Endothelial cell of umbilical vein (primary cell): ENCODE measurements at regions not wholly inside any gene's neighbourhood (a gene's known extent, or its start where the extent isn't known, plus 50 kb on each side); places are given as distances from the start of the nearest gene placed in this dataset.

Experiments used
- BruUV-seq: library from RNA; stranded (reverse); fragments of 400-500 nt; replicated peaks from 2 replicates; lab custom pipeline; 2021; lab: Mats Ljungman, UMichigan
- CTCF ChIA-PET: fragments of 300-600, 350-600 bp; sonication (Branson Sonifier 250); formaldehyde crosslinking; loops from one replicate; lab custom pipeline; 2021; ENCODE audit warnings: antibody characterized with exemption, inconsistent platforms; lab: Charles Lee
- POLR2A ChIA-PET: fragments of 300-600, 350-600 bp; sonication (Branson Sonifier 250); formaldehyde crosslinking; loops from one replicate; lab custom pipeline; 2021; ENCODE audit warnings: antibody characterized with exemption, inconsistent platforms; lab: Charles Lee
- DNase-seq: peaks from one replicate; pipeline ENCODE4 v3.0.0-alpha.2; 2011; ENCODE audit warnings: low read depth, low spot score
- FAIRE-seq: peaks from 2 replicates; lab custom pipeline; 2011; peaks lifted over from hg19 to GRCh38; lab: Jason Lieb, UNC
- H2AFZ ChIP-seq: 2 replicates; pipeline ENCODE4 v1.6.0; 2012; ENCODE audit warnings: low read depth, low read length, control low read depth, inconsistent platforms
- H3K27ac ChIP-seq: 2 replicates; pipeline ENCODE4 v1.5.1; 2011; ENCODE audit warnings: low read depth, mild to moderate bottlenecking, control low read depth, low read length, moderate library complexity; ENCODE audit not compliant: insufficient read depth
- H3K27me3 ChIP-seq, 2 experiments: 2 replicates each; pipeline versions ENCODE4 v1.6.0 to v1.6.1; 2011; ENCODE audit warnings: low read length in 2 of 2, mixed read lengths in 1 of 2; ENCODE audit not compliant: control insufficient read depth in 2 of 2, insufficient read depth in 2 of 2
- H3K36me3 ChIP-seq, 2 experiments: 2 replicates in 1 of 2; 3 replicates in 1 of 2; pipeline ENCODE4 v1.5.1; 2011; ENCODE audit warnings: low read length in 2 of 2, mild to moderate bottlenecking in 1 of 2, moderate library complexity in 1 of 2; ENCODE audit not compliant: control insufficient read depth in 2 of 2, insufficient read depth in 2 of 2; ENCODE audit errors: extremely low read depth in 1 of 2
- H3K4me1 ChIP-seq: 3 replicates; pipeline ENCODE4 v1.5.1; 2011; ENCODE audit warnings: mild to moderate bottlenecking, low read length; ENCODE audit not compliant: control insufficient read depth, insufficient read depth; ENCODE audit errors: extremely low read depth
- H3K4me2 ChIP-seq: 2 replicates; pipeline ENCODE4 v1.6.1; 2011; ENCODE audit warnings: low read length, control low read depth, mixed read lengths; ENCODE audit not compliant: insufficient read depth
- H3K4me3 ChIP-seq, 3 experiments: fragments of 200-600 bp in 1 of 3; sonication (generic), shearing (Covaris generic) in 1 of 3; replicated peaks in 1 of 3; 2 replicates each; pipeline ENCODE4 v1.5.1; 2011 to 2016; ENCODE audit warnings: control low read depth in 3 of 3, low read length in 3 of 3, mild to moderate bottlenecking in 2 of 3, inconsistent platforms in 1 of 3, low read depth in 1 of 3, moderate library complexity in 1 of 3; ENCODE audit not compliant: insufficient read depth in 1 of 3
- H3K79me2 ChIP-seq: 2 replicates; pipeline ENCODE4 v1.6.0; 2012; ENCODE audit warnings: low read length, inconsistent platforms; ENCODE audit not compliant: control insufficient read depth, insufficient read depth
- H3K9ac ChIP-seq: replicated peaks from 2 replicates; pipeline ENCODE3; 2011; ENCODE audit warnings: low read length, control low read depth; ENCODE audit not compliant: insufficient read depth; ENCODE audit errors: extremely low read depth
- H3K9me1 ChIP-seq: replicated peaks from 3 replicates; pipeline ENCODE4 v1.6.0; 2011; ENCODE audit warnings: mild to moderate bottlenecking, low read length; ENCODE audit not compliant: control insufficient read depth, insufficient read depth; ENCODE audit errors: extremely low read depth
- H3K9me3 ChIP-seq: replicated peaks from 2 replicates; pipeline ENCODE4 v1.5.1; 2012; ENCODE audit warnings: low read length, inconsistent platforms; ENCODE audit not compliant: control insufficient read depth, insufficient read depth
- H4K20me1 ChIP-seq: replicated peaks from 2 replicates; pipeline ENCODE3; 2011; ENCODE audit warnings: mild to moderate bottlenecking, low read length; ENCODE audit not compliant: control insufficient read depth, insufficient read depth; ENCODE audit errors: extremely low read depth
- EZH2 ChIP-seq: IDR thresholded peaks from 2 replicates; pipeline ENCODE4 v1.6.1; 2012; ENCODE audit warnings: borderline replicate concordance, low read depth, mild to moderate bottlenecking, moderate library complexity, low read length, inconsistent platforms; ENCODE audit not compliant: severe bottlenecking
- FOS ChIP-seq: IDR thresholded peaks from 2 replicates; pipeline ENCODE4 v1.6.1; 2011; ENCODE audit warnings: mild to moderate bottlenecking, low read length, moderate library complexity, borderline replicate concordance; ENCODE audit not compliant: insufficient read depth
- GATA2 ChIP-seq: IDR thresholded peaks from 2 replicates; pipeline ENCODE4 v1.7.0; 2011; ENCODE audit warnings: low read depth, mild to moderate bottlenecking, moderate library complexity, mixed read lengths, low read length; ENCODE audit not compliant: insufficient read length, insufficient read depth
- JUN ChIP-seq: IDR thresholded peaks from 2 replicates; pipeline ENCODE4 v1.6.1; 2011; ENCODE audit warnings: borderline replicate concordance, low read depth; ENCODE audit not compliant: insufficient read length, insufficient read depth
- MYC ChIP-seq: IDR thresholded peaks from one replicate; pipeline ENCODE4 v1.6.1; 2011; ENCODE audit warnings: mild to moderate bottlenecking, low read depth, low read length
- POLR2A ChIP-seq: IDR thresholded peaks from 2 replicates; pipeline ENCODE4 v1.6.1; 2012; ENCODE audit warnings: low read depth, mild to moderate bottlenecking, control low read depth, low read length
- POLR2AphosphoS5 ChIP-seq: IDR thresholded peaks from 2 replicates; pipeline ENCODE4 v1.6.1; 2012; ENCODE audit warnings: low read depth, mild to moderate bottlenecking, control low read depth, low read length, moderate library complexity; ENCODE audit not compliant: insufficient read depth
- dilution Hi-C: fragments of 300-500 bp; cut with MboI; formaldehyde crosslinking; loops from one replicate; pipeline ENCODE4 v1.15.0; 2019; ENCODE audit warnings: low sequenced_read_pairs; ENCODE audit not compliant: extremely low pct_ligation_motif_present
- intact Hi-C: fragments of 100-400 bp; cut with micrococcal nuclease; formaldehyde crosslinking; loops from one replicate; pipeline ENCODE4 v1.10.0; 2022
- TF ChIP-seq, protein P1 (sequence below): IDR thresholded peaks from 2 replicates; pipeline ENCODE4 v1.6.1; 2011; ENCODE audit not compliant: insufficient read depth, insufficient read length
- TF ChIP-seq, protein P2 (sequence below), 2 donors: IDR thresholded peaks; 1 replicate in 1 of 2; 2 replicates in 1 of 2; pipeline ENCODE4 v1.5.1; 2011; ENCODE audit warnings: low read length in 2 of 2, mild to moderate bottlenecking in 2 of 2, moderate library complexity in 2 of 2, control low read depth in 1 of 2, inconsistent platforms in 1 of 2, low read depth in 1 of 2; ENCODE audit not compliant: insufficient read depth in 1 of 2; ENCODE audit errors: extremely low read depth in 1 of 2

DNA sequence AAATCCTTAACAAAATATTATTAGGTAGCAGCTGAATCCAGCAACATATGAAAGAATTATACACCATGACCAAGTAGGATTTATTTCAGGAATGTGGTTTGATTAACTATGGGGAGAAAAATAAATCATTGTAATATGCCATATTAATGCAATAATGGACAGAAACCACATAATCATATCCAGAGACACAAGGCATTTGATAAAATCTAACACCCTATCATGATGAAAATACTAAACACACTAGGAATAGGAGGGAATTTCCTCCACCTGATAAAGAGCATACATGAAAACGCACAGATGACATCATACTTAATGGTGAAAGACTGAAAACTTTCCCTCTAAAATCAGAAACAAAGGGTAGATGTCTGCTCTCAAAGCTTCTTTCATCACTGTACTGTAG lies 238.9 kb downstream of the PHLDA1 start:
- no TSS peak for BruUV-seq
- Histone ChIP-seq H3K9ac (no peak overlapping the region), H3K4me1 (no peaks in the 10 kb centered on the region), H3K9me1 (no peaks in the 10 kb centered on the region), H3K79me2 (no peaks in the 10 kb centered on the region), H2AFZ (no peak overlapping the region), H3K27me3 (no peaks in the 10 kb centered on the region), H4K20me1 (no peaks in the 10 kb centered on the region), H3K27ac (no peak overlapping the region), H3K4me3 (no peak overlapping the region), H3K4me2 (no peak overlapping the region), H3K36me3 (no peaks in the 10 kb centered on the region), H3K9me3 (no peaks in the 10 kb centered on the region)
- TF ChIP-seq POLR2A = no peak
- TF ChIP-seq, protein P1, sequence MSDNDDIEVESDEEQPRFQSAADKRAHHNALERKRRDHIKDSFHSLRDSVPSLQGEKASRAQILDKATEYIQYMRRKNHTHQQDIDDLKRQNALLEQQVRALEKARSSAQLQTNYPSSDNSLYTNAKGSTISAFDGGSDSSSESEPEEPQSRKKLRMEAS = no peak
- no peak for TF ChIP-seq GATA2
- TF ChIP-seq FOS = no peak
- no peak for TF ChIP-seq JUN
- TF ChIP-seq, protein P2, sequence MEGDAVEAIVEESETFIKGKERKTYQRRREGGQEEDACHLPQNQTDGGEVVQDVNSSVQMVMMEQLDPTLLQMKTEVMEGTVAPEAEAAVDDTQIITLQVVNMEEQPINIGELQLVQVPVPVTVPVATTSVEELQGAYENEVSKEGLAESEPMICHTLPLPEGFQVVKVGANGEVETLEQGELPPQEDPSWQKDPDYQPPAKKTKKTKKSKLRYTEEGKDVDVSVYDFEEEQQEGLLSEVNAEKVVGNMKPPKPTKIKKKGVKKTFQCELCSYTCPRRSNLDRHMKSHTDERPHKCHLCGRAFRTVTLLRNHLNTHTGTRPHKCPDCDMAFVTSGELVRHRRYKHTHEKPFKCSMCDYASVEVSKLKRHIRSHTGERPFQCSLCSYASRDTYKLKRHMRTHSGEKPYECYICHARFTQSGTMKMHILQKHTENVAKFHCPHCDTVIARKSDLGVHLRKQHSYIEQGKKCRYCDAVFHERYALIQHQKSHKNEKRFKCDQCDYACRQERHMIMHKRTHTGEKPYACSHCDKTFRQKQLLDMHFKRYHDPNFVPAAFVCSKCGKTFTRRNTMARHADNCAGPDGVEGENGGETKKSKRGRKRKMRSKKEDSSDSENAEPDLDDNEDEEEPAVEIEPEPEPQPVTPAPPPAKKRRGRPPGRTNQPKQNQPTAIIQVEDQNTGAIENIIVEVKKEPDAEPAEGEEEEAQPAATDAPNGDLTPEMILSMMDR (IDR thresholded peaks at IDR 0.05; ENCODE audit: extremely low read depth in 1 of 2, insufficient read depth in 1 of 2, low read depth in 1 of 2, low read length in 2 of 2) = no peak
- no peak for TF ChIP-seq POLR2AphosphoS5
- no peak for TF ChIP-seq MYC
- no peak for TF ChIP-seq EZH2
- DNase-seq (no peak), FAIRE-seq (no peak)
- ChIA-PET POLR2A (no interaction called here), CTCF (interaction anchor here (0.8 kb wide), 1 partner anchor 13 kb away, joined by 3 read pairs; no protein-coding TSS in a partner anchor)
- intact Hi-C loops (no loop called here), dilution Hi-C loops (no loop called here)
